ENCODE measurements at regions not wholly inside any gene's neighbourhood (a gene's known extent, or its start where the extent isn't known, plus 50 kb on each side); places are given as distances from the start of the nearest gene placed in this dataset.

- ATAC-seq = no peak
- 68 to 82% methylated on average over 3 of the region's 3 CpGs for WGBS, 2 donors (ENCODE audit: low coverage in 1 of 2)
Observed at GRCh38 chr2:15866563-15867193, 73.7 kb upstream of the MYCN start.

GRCh38 chr2:15867194-15868171 lies 72.9 kb upstream of the MYCN start:
- Histone ChIP-seq H3K4me3 (no peak overlapping the region), H3K4me1 (no peaks in the 10 kb centered on the region), H3K9me3 (peaks cover 0 to 9% (median 0%) of the 10 kb centered on the region in 3 donors), H3K36me3 (no peaks in the 10 kb centered on the region), H3K27ac (no peak overlapping the region), H3K27me3 (no peaks in the 10 kb centered on the region)
- ATAC-seq = no peak
- WGBS, 2 donors (ENCODE audit: low coverage in 1 of 2) = 97 to 99% methylated on average over 2 to 6 of the region's 8 CpGs
- TF ChIP-seq, protein P1, sequence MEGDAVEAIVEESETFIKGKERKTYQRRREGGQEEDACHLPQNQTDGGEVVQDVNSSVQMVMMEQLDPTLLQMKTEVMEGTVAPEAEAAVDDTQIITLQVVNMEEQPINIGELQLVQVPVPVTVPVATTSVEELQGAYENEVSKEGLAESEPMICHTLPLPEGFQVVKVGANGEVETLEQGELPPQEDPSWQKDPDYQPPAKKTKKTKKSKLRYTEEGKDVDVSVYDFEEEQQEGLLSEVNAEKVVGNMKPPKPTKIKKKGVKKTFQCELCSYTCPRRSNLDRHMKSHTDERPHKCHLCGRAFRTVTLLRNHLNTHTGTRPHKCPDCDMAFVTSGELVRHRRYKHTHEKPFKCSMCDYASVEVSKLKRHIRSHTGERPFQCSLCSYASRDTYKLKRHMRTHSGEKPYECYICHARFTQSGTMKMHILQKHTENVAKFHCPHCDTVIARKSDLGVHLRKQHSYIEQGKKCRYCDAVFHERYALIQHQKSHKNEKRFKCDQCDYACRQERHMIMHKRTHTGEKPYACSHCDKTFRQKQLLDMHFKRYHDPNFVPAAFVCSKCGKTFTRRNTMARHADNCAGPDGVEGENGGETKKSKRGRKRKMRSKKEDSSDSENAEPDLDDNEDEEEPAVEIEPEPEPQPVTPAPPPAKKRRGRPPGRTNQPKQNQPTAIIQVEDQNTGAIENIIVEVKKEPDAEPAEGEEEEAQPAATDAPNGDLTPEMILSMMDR (IDR thresholded peaks at IDR 0.05) = no peak
- TF ChIP-seq EP300 (IDR thresholded peaks at IDR 0.05) = no peak

More at GRCh38 chr2:15866563-15867193, 73.7 kb upstream of the MYCN start:
- Histone ChIP-seq H3K36me3 (no peaks in the 10 kb centered on the region), H3K27me3 (no peaks in the 10 kb centered on the region), H3K4me1 (no peaks in the 10 kb centered on the region), H3K9me3 (peaks cover 0 to 9% (median 0%) of the 10 kb centered on the region in 3 donors), H3K27ac (no peak overlapping the region), H3K4me3 (no peak overlapping the region)
- TF ChIP-seq POLR2A (IDR thresholded peaks at IDR 0.05) = no peak
- no peak for TF ChIP-seq POLR2AphosphoS5 (IDR thresholded peaks at IDR 0.05)
- no peak for TF ChIP-seq EP300 (IDR thresholded peaks at IDR 0.05)
- TF ChIP-seq, protein P1 (IDR thresholded peaks at IDR 0.05) = no peak

GRCh38 chr2:15868186-15868585 lies 72.2 kb upstream of the MYCN start:
- no peak for TF ChIP-seq EP300 (IDR thresholded peaks at IDR 0.05)
- TF ChIP-seq, protein P1 (IDR thresholded peaks at IDR 0.05) = no peak
- 40 to 90% methylated on average over 1 of the region's 1 CpG for WGBS, 2 donors (ENCODE audit: low coverage in 1 of 2)
- H3K27me3 ChIP-seq = no peaks in the 10 kb centered on the region
- H3K9me3 ChIP-seq = peaks cover 0 to 9% (median 0%) of the 10 kb centered on the region in 3 donors
- H3K27ac ChIP-seq = no peak overlapping the region
- no peaks in the 10 kb centered on the region for H3K4me1 ChIP-seq
- ATAC-seq = no peak
- H3K4me3 ChIP-seq = no peak overlapping the region
- no peaks in the 10 kb centered on the region for H3K36me3 ChIP-seq

GRCh38 chr2:15868704-15869103 lies 71.6 kb upstream of the MYCN start:
- TF ChIP-seq POLR2A (IDR thresholded peaks at IDR 0.05) = no peak
- no peak for TF ChIP-seq POLR2AphosphoS5 (IDR thresholded peaks at IDR 0.05)
- TF ChIP-seq, protein P1 (IDR thresholded peaks at IDR 0.05) = no peak
- Histone ChIP-seq H3K27me3 (no peaks in the 10 kb centered on the region), H3K36me3 (no peaks in the 10 kb centered on the region), H3K9me3 (peaks cover 0 to 9% (median 0%) of the 10 kb centered on the region in 3 donors), H3K4me3 (no peak overlapping the region), H3K27ac (no peak overlapping the region), H3K4me1 (no peaks in the 10 kb centered on the region)
- ATAC-seq = no peak
- 100% methylated on average over 2 of the region's 2 CpGs for WGBS, 2 donors (ENCODE audit: low coverage in 1 of 2)
